ENCODE measurements at regions not wholly inside any gene's neighbourhood (a gene's known extent, or its start where the extent isn't known, plus 50 kb on each side); places are given as distances from the start of the nearest gene placed in this dataset.

GRCh38 chr1:5651027-5651410 is 341.2 kb downstream of the NPHP4 start (continued):
- TF ChIP-seq PRDM15 (CRISPR knock-in tag; IDR thresholded peaks at IDR 0.05), result no peak
- no peak for TF ChIP-seq HMGXB4 (CRISPR knock-in tag; IDR thresholded peaks at IDR 0.05)

- H3K27ac Mint-ChIP-seq, result no peak overlapping the region
- ChIA-PET POLR2A (no interaction called here), CTCF (interaction anchor here (1.2 kb wide), 1 partner anchor 95 kb away, joined by 3 read pairs; no protein-coding TSS in a partner anchor)
- ATAC-seq, result no peak
- no peak for DNase-seq (ENCODE audit: low spot score)
- H3K27me3 Mint-ChIP-seq (ENCODE audit: low read depth), result peaks cover 9% of the 10 kb centered on the region; the same call in 1 of the 2 replicates
- H3K9me3 Mint-ChIP-seq, result peaks cover 51% of the 10 kb centered on the region
- TF ChIP-seq NFE2L1 (CRISPR knock-in tag; IDR thresholded peaks at IDR 0.05) (no peak), ZSCAN18 (CRISPR knock-in tag; IDR thresholded peaks at IDR 0.05) (no peak), PREB (CRISPR knock-in tag; IDR thresholded peaks at IDR 0.05; ENCODE audit: borderline replicate concordance) (no peak), FOXP4 (CRISPR knock-in tag; IDR thresholded peaks at IDR 0.05) (no peak)
- H3K36me3 Mint-ChIP-seq, result peaks cover 35% of the 10 kb centered on the region
- no peak overlapping the region for H3K4me3 Mint-ChIP-seq
- H3K4me1 Mint-ChIP-seq, result peaks cover 8% of the 10 kb centered on the region
Observed at GRCh38 chr1:5650283-5651026, 341.8 kb downstream of the NPHP4 start.

- ChIA-PET POLR2A (no interaction called here), CTCF (interaction anchor here (1.2 kb wide), 1 partner anchor 96 kb away, joined by 3 read pairs; no protein-coding TSS in a partner anchor)
- DNase-seq (ENCODE audit: low spot score) (no peak), ATAC-seq (no peak)
- Mint-ChIP-seq H3K36me3 (peaks cover 36% of the 10 kb centered on the region), H3K27me3 (ENCODE audit: low read depth) (peaks cover 9% of the 10 kb centered on the region; the same call in 1 of the 2 replicates), H3K27ac (no peak overlapping the region), H3K9me3 (peaks cover 50% of the 10 kb centered on the region), H3K4me1 (peaks cover 8% of the 10 kb centered on the region), H3K4me3 (no peak overlapping the region)
- TF ChIP-seq FOXP4 (CRISPR knock-in tag; IDR thresholded peaks at IDR 0.05) (no peak), USF2 (CRISPR knock-in tag; IDR thresholded peaks at IDR 0.05) (no peak), KAT7 (CRISPR knock-in tag; IDR thresholded peaks at IDR 0.05; ENCODE audit: borderline replicate concordance) (no peak), FOXJ3 (CRISPR knock-in tag; IDR thresholded peaks at IDR 0.05; ENCODE audit: borderline replicate concordance) (no peak), PRRX2 (CRISPR knock-in tag; IDR thresholded peaks at IDR 0.05) (no peak)
Observed at GRCh38 chr1:5649795-5650194, 342.4 kb downstream of the NPHP4 start.

All from WTC11 (cell line).